HG03565 (cell line): ENCODE measurements at regions not wholly inside any gene's neighbourhood (a gene's known extent, or its start where the extent isn't known, plus 50 kb on each side); places are given as distances from the start of the nearest gene placed in this dataset.
"Not testable (repeated sequence)": the region's sequence is repeated elsewhere in the genome, so short reads cannot be mapped to it uniquely, and the experiment has no call there.

Experiments used
- ATAC-seq: cut with Tn5 transposase; IDR thresholded peaks from one replicate; pipeline ENCODE4 v1.9.1; 2021; ENCODE audit warnings: mild to moderate bottlenecking, moderate library complexity; ENCODE audit not compliant: unreplicated experiment

DNA sequence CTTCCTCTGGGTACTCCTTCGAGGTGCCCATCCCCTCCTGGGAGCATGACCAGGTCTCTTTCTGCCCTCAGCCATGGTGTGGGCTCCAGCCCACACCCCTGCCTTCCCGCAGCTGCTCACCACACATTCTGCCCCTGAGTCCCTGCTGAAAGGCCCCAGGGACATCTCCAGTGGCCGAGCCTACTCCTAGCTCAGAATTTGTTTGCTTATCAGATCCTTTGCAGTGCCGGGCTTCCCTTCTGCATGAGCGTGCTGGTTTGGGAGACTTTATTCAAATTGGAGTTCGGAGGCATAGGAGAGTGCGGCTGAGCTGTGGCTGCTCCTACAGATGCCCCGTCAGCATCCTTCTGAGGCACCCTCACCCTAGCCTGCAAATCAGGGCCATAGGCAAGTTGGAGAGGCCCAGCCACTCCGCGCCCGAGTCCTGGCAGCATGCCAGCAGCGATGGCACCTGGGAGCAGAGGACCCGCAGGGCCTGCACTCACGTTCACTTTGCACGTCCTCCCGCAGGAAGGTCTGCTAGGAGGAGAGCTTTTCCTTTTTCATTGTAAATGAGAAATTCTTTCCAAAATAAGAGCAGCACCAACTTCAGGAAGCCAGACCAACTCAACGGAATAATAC is 327.3 kb downstream of the QKI start:
- no peak for ATAC-seq

GRCh38 chr6:163741342-163741741 is 326.8 kb downstream of the QKI start:
- ATAC-seq, result no peak

DNA sequence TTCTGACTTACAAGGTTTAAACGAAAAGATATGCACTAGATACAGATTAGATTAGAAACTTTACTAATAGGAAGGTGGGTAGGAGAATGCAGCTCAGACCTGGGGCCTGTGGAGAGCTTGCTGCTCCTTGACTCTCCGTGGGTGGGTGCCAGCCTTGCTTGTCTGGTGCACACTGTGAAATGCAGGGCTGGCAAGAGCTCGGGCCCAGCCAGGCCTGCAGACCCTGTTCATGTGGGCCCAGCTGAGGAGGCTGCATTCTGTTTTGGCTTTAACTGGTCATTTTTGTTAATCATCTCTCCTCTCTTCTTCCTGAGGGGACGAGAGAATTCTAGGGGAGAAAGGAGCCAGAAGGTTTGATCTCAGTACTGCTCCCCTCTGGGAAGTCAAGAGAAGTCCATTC is 325.4 kb downstream of the QKI start:
- ATAC-seq, result no peak

DNA sequence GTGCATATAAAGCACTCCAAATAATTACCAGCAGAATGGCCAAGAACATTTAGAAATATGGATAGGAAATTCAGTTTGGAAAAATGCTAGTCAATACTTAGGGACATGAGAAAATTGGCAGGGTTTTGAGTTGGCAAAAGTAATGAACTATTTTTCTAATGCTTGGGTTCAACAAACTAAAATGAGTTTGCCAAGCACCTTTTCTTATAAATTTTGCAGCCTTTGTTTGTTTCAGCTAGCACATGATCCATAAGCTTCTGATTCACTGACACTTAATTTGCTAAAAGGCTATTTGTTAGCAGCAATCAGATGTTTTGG is 324.8 kb downstream of the QKI start:
- no peak for ATAC-seq

DNA sequence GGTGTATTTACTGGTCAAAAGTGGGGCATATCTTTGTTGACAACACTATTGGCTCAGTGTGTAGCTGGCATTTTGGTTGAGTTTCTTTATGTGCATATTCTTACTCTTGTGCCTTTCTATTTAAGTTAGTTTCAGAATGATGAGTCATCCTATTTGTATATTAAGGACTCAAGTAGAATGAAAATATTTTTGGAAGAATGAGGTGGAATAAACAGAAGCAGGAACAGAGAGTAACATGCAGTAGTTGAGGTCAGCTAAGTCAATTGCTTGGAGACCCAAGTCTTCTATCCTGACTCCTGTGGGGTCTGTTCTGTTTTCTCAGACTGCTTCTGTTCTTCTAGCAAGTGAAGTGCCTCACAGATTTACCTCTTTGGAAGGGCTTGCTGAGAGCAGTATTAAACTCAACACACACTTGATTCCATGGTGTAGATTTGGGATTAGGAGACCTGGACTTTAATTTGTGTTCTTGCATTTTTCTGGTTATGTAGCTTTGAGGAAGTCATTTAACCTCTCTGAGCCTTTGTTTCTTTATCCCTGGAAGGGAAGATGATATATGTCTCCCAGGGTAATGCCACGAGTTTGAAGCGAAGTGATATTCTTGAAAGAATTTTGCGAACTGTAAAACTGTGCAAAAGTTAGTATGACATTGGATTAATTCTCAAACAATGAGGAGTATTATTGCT is 324.3 kb downstream of the QKI start:
- peak; percentile 75 for ATAC-seq

DNA sequence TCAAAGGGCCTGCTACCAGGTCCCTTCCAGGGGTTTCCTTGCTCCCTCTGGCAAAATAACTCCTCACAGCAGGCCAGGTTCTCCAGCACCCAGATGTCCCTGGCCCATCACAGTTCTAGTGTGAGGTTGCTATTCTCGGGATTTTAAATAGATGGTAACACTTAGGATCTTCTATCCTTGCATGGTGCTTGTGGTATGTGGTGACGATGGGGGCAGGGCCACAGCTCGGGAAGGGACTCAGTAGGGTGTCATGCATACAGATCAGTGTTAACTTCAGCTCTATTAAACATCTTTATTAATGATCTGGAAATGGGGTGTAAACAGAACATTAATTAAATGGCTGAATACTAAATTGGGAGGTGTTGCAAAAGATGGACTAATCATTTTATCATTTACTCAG is 323.8 kb downstream of the QKI start:
- ATAC-seq, result no peak

DNA sequence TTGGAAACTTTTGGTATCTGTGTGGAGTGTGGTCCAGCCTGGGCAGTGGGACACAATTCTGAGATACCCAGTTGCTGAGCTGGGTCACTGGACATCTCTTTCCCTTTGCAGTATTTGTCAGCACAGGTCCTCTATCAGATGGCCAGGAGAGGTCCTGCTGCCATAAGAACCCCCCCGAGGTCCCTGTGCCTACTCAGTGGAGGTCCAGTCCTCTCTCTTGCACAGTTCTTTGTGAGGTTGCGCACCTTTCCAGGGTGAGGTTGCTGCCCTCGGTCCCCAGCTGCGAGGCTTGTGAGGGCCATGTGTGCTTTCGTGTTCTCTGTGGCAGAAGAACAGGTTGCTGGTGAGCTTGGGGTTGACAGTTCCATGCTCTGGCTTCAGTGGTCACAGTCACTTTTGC is 320.6 kb downstream of the QKI start:
- no peak for ATAC-seq

DNA sequence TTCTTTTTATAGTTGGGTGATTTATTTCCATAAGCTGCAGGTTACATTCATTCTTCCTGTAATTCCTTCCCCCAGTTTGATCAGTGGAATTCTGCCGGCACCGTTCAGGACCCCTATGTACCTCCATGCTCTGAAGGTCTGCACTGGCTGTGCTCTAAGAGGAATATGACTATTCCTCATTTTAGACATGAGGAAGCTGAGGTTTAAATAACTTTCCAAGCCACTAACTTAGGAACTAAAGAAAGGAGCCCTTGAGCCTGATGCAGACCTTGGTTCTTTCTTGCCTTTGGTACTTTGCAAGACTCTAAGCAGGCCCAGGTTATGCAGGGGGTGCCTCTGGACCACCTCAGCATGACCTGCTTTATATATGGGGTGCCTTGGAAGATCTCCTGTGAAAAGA is 318.5 kb downstream of the QKI start:
- ATAC-seq, result no peak

DNA sequence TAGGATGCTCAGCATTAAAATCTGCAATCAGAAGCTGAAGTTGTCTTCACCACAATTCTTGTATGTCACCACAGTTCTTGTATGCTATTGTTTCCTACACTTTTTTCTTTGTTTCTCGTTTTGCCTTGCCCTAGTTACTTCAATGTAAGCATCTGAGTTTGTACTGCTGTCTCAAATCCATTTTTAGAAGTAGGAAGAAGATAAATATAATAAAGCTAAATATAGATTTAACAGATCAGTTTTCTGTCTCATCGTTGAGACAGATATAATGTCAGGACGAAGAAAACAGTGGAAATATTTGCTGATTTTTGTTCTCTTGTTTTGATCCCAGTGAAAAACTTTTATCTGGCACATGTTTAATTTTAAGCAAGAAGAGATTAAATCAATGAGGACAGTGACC is 318.0 kb downstream of the QKI start:
- ATAC-seq, result no peak

- ATAC-seq, result not testable (repeated sequence)
Observed at GRCh38 chr6:163732014-163732351, 317.5 kb downstream of the QKI start.

DNA sequence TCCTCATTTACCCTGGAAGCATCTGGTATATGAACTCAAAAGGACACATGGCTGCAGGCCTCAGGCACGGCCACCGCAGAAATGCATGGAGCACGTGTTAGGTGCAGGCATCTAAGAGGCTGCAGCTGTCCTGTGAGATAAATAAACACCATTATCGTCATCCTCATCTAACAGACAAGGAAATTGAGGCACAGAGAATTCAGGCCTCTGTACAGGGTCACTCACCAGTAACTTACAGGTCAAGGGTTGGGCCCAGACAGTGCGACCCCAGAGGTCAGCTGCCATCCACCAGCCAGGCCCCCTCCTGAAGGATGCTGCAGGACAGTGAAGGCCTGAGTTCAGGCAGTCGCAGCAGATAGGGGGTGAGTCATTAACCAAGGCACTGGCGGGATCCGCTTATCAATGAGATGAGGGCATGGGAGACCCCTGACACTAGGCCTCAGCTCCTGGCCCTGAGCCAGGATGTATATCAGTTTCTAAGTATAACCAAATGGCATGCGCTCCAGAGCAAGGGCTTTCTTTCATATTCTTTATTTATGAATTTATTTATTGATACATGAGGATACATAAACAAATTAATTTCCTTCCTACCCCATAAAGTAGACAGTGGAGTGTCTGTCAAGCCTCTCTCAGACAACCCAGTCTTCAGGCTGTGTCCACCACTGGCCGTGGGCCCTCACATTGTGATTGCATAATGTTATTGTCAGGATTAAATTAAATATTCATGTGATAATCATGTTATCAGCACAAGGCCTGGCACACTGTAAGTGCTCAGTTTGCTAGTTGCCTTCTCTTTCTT is 316.9 kb downstream of the QKI start:
- ATAC-seq, result no peak

DNA sequence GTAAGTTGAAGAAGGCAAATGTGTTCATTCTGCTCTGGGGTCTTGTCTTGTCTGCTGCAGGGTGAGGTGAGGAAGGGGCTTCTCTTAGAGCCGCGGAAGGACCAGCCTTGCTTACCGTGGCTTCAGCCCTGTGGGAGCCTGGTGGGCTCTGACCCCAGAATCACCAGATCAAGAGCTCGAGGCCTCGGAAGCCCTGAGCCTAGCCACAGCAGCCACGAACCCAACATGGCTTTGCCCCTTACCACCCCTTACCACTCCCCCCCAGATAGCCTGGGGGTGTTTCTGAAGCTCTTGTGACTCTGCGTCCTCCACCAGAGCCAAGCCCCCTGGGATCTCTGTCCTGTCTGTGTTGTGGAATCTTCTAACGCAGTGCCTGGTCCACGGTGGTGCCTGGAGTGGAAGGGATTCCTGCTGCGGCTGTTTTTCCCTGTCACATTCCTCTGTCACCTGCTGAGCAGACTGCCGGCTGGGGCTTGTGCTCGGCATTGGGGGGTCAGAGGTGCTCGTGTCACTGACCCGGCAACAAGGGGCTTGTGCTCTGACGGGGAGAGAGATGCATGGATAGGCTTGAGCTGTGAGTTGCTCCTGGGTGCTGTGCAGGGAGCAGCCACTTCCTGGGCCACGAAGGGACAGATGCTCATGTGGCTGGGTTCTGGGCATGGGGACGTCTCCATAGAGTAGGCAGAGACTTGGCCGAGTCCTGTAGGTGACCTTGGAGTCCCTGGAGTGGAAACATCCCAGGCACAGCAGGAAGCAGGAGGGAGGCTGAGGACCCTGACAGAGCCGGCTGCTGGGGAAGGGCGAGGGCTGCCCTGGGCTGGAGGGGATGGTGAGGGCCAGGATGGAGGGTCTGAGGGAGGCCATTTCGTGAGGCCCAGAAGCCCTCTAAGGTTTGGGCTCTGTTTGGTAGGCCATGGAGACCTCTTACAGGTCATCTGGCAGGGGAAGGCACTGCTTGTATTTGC is 316.0 kb downstream of the QKI start:
- no peak for ATAC-seq

GRCh38 chr6:163729127-163729872 is 314.8 kb downstream of the QKI start:
- no peak for ATAC-seq

GRCh38 chr6:163728442-163729126 is 314.1 kb downstream of the QKI start:
- ATAC-seq, result no peak

GRCh38 chr6:163726037-163726695 is 311.6 kb downstream of the QKI start:
- ATAC-seq, result no peak

- no peak for ATAC-seq
Observed at GRCh38 chr6:163725008-163725941, 310.8 kb downstream of the QKI start.

DNA sequence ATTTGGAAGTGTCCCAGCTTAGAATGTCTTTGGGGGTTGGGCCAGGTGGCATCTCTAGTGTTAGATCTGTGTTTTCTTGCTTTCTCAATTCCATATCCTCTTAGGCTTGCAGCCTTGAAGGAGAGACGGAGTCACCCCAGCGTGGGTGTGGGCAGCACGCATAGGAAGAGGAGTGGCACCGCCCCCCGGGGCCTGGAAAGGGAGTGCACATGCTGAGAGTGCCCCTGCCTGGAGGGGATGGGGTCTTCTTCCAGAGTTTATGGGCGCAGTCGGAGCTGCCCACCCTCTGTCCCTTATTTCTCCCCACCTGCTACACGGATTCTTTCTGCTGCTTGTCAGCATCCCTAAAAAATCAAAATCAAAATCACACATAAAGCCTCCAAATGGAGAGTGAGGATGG is 309.7 kb downstream of the QKI start:
- no peak for ATAC-seq

DNA sequence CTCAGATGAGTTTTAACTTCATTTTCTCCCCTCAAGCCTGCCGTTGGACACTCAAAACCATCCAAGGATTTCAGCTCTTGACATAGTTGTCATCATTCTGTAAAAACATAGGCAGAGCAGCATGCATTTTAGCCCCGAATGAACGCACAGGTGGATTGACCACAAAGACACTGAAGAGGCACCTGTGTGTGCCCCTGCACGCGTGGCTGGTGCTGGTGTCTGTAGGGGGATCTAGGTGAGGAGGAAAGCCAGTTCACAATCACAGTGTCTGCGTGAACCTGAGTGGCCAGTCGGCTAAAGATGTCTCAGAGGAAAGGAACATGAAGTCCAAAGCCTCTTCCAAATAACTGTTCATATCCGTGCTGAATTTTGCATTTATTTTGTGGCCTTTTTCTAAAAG is 309.2 kb downstream of the QKI start:
- ATAC-seq, result no peak
